ENCODE measurements at regions not wholly inside any gene's neighbourhood (a gene's known extent, or its start where the extent isn't known, plus 50 kb on each side); places are given as distances from the start of the nearest gene placed in this dataset.

DNA sequence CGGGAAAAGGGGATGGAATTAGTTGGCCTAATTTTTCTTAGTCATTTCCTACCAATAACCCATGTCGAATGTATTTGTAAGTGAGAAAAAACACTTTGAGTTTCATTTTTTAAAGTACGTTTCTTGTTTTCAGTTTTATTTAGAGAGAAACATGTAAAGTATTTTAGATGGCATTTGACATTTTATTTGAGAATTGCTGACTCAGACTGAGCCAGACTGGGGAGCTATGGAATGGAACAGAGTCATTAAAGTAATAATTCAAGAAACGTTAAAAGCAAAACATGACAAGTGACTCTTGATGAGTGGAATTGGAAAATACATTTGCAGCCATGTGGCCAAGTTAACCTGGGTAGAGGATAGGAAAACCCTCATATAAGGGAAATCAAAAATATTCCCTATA, 286.1 kb upstream of the NPSR1 start:
- no peak overlapping the region for H2AFZ ChIP-seq (ENCODE audit: low read depth, low read length)
- no peak overlapping the region for H3K4me2 ChIP-seq (ENCODE audit: insufficient read depth, low read length)
- DNase-seq (no peak), ATAC-seq (ENCODE audit: insufficient read depth, low read depth) (no peak)
- no peaks in the 10 kb centered on the region for H4K20me1 ChIP-seq (ENCODE audit: insufficient read depth, low read length)
- H3K27ac ChIP-seq (ENCODE audit: low read length): no peak overlapping the region
- H3K4me1 ChIP-seq (ENCODE audit: insufficient read depth, low read length): no peaks in the 10 kb centered on the region
- H3K9ac ChIP-seq (ENCODE audit: low read depth, low read length): no peak overlapping the region
- H3K79me2 ChIP-seq (ENCODE audit: insufficient read depth, low read length): no peaks in the 10 kb centered on the region
- no peaks in the 10 kb centered on the region for H3K27me3 ChIP-seq (ENCODE audit: insufficient read depth, low read length, poor library complexity)
- TF ChIP-seq EZH2 (IDR thresholded peaks at IDR 0.05; ENCODE audit: borderline replicate concordance, low read depth, low read length, severe bottlenecking): no peak
- H3K9me3 ChIP-seq (ENCODE audit: insufficient read depth, low read length, severe bottlenecking): no peaks in the 10 kb centered on the region
- H3K36me3 ChIP-seq (ENCODE audit: insufficient read depth, low read length): no peaks in the 10 kb centered on the region
- H3K4me3 ChIP-seq (ENCODE audit: low read depth in 1 of 2, low read length in 2 of 2): no peak overlapping the region

- no peaks in the 10 kb centered on the region for H4K20me1 ChIP-seq (ENCODE audit: insufficient read depth, low read length)
- no peaks in the 10 kb centered on the region for H3K79me2 ChIP-seq (ENCODE audit: insufficient read depth, low read length)
- no peak for TF ChIP-seq EZH2 (IDR thresholded peaks at IDR 0.05; ENCODE audit: borderline replicate concordance, low read depth, low read length, severe bottlenecking)
- no peak for TF ChIP-seq CTCF (IDR thresholded peaks at IDR 0.05; ENCODE audit: borderline replicate concordance, extremely low read depth, low read length, poor library complexity, severe bottlenecking)
- no peak for ATAC-seq (ENCODE audit: insufficient read depth, low read depth)
- no peaks in the 10 kb centered on the region for H3K27me3 ChIP-seq (ENCODE audit: insufficient read depth, low read length, poor library complexity)
- H3K4me3 ChIP-seq (ENCODE audit: low read depth in 1 of 2, low read length in 2 of 2): no peak overlapping the region
- no peaks in the 10 kb centered on the region for H3K4me1 ChIP-seq (ENCODE audit: insufficient read depth, low read length)
- no peak overlapping the region for H3K4me2 ChIP-seq (ENCODE audit: insufficient read depth, low read length)
- no peaks in the 10 kb centered on the region for H3K9me3 ChIP-seq (ENCODE audit: insufficient read depth, low read length, severe bottlenecking)
- no peaks in the 10 kb centered on the region for H3K36me3 ChIP-seq (ENCODE audit: insufficient read depth, low read length)
- H2AFZ ChIP-seq (ENCODE audit: low read depth, low read length): no peak overlapping the region
- no peak overlapping the region for H3K9ac ChIP-seq (ENCODE audit: low read depth, low read length)
- DNase-seq: no peak
- no peak overlapping the region for H3K27ac ChIP-seq (ENCODE audit: low read length)
Measured at GRCh38 chr7:34373940-34374339, 284.1 kb upstream of the NPSR1 start.

DNA sequence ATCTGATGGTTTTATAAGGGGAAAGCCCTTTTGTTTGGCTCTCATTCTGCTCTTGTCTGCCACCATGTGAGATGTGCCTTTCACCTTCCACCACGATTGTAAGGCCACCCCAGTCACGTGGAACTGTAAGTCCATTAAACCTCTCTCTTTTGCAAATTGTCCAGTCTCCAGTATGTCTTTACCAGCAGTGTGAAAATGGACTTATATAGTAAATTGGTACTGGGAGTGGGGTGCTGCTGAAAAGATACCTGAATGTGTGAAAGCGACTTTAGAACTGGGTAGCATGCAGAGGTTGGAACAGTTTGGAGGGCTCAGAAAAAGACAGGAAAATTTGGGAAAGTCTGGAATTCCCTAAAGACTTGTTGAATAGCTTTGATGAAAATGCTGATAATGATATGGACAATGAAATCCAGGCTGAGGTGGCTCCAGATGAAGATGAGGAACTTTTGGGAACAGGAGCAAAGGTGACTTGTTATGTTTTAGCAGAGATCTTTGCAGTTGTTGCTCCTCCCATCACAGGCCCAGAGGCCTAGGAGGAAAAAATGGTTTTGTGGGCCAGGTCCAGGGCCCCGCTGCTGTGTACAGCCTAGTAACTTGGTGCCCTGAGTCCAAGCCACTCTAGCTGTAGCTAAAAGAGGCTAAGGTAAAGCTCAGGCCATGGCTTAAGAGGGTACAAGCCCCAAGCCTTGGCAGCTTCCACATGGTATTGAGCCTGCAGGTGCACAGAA, 275.7 kb upstream of the NPSR1 start:
- DNase-seq (no peak), ATAC-seq (ENCODE audit: insufficient read depth, low read depth) (no peak)
- Histone ChIP-seq H3K27ac (ENCODE audit: low read length) (no peak overlapping the region), H3K9me3 (ENCODE audit: insufficient read depth, low read length, severe bottlenecking) (peaks cover 11% of the 10 kb centered on the region), H4K20me1 (ENCODE audit: insufficient read depth, low read length) (no peaks in the 10 kb centered on the region), H3K4me3 (ENCODE audit: low read depth in 1 of 2, low read length in 2 of 2) (no peak overlapping the region), H3K4me2 (ENCODE audit: insufficient read depth, low read length) (no peak overlapping the region), H2AFZ (ENCODE audit: low read depth, low read length) (no peak overlapping the region), H3K79me2 (ENCODE audit: insufficient read depth, low read length) (no peaks in the 10 kb centered on the region), H3K27me3 (ENCODE audit: insufficient read depth, low read length, poor library complexity) (no peaks in the 10 kb centered on the region), H3K4me1 (ENCODE audit: insufficient read depth, low read length) (no peaks in the 10 kb centered on the region), H3K9ac (ENCODE audit: low read depth, low read length) (no peak overlapping the region), H3K36me3 (ENCODE audit: insufficient read depth, low read length) (no peaks in the 10 kb centered on the region)
- TF ChIP-seq CTCF (IDR thresholded peaks at IDR 0.05; ENCODE audit: borderline replicate concordance, extremely low read depth, low read length, poor library complexity, severe bottlenecking) (no peak), EZH2 (IDR thresholded peaks at IDR 0.05; ENCODE audit: borderline replicate concordance, low read depth, low read length, severe bottlenecking) (no peak)

DNA sequence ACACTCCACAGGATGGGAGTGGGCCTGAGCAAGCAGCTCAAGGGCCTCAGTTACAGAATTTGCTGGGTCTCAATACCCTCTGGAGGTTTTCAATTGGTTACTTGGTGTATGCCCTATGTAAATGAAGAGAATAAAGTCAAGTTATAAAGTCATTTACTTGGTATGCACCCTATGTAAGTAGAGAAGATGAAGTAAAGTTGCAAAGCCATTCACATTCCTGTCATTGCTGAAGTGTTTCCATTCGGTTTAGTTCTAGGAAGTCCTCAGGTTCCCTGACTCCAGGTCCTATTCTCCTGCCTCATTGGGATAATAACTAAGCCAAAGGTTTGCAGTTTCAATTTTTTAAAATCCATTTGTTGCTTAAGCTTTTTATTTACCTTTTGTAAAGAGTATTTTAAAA, 272.6 kb upstream of the NPSR1 start:
- ATAC-seq (ENCODE audit: insufficient read depth, low read depth): no peak
- H2AFZ ChIP-seq (ENCODE audit: low read depth, low read length): no peak overlapping the region

More for the DNA sequence above, 272.6 kb upstream of the NPSR1 start:
- H3K9ac ChIP-seq (ENCODE audit: low read depth, low read length): no peak overlapping the region
- H3K79me2 ChIP-seq (ENCODE audit: insufficient read depth, low read length): no peaks in the 10 kb centered on the region
- no peaks in the 10 kb centered on the region for H4K20me1 ChIP-seq (ENCODE audit: insufficient read depth, low read length)
- no peak overlapping the region for H3K27ac ChIP-seq (ENCODE audit: low read length)
- no peaks in the 10 kb centered on the region for H3K4me1 ChIP-seq (ENCODE audit: insufficient read depth, low read length)
- peaks cover 11% of the 10 kb centered on the region for H3K9me3 ChIP-seq (ENCODE audit: insufficient read depth, low read length, severe bottlenecking)
- no peak overlapping the region for H3K4me3 ChIP-seq (ENCODE audit: low read depth in 1 of 2, low read length in 2 of 2)
- no peak overlapping the region for H3K4me2 ChIP-seq (ENCODE audit: insufficient read depth, low read length)
- TF ChIP-seq CTCF (IDR thresholded peaks at IDR 0.05; ENCODE audit: borderline replicate concordance, extremely low read depth, low read length, poor library complexity, severe bottlenecking) (no peak), EZH2 (IDR thresholded peaks at IDR 0.05; ENCODE audit: borderline replicate concordance, low read depth, low read length, severe bottlenecking) (no peak)
- DNase-seq: no peak
- H3K36me3 ChIP-seq (ENCODE audit: insufficient read depth, low read length): no peaks in the 10 kb centered on the region
- no peaks in the 10 kb centered on the region for H3K27me3 ChIP-seq (ENCODE audit: insufficient read depth, low read length, poor library complexity)

All from DND-41 (cell line).